NCI-H1105 treated with DMSO at 0.1 percent for 48 hours (cell line): ENCODE measurements at regions not wholly inside any gene's neighbourhood (a gene's known extent, or its start where the extent isn't known, plus 50 kb on each side); places are given as distances from the start of the nearest gene placed in this dataset.
A peak's percentile ranks its signal among the peaks of the same experiment; 100 is the strongest.

ENCODE experiments used
- DNase-seq: peaks from one replicate; lab custom pipeline; 2025; lab: John Stamatoyannopoulos, UW

- no peak for DNase-seq
These were observed 116.2 kb downstream of the FOXD2 start for GRCh38 chr1:47554082-47554481.

DNA sequence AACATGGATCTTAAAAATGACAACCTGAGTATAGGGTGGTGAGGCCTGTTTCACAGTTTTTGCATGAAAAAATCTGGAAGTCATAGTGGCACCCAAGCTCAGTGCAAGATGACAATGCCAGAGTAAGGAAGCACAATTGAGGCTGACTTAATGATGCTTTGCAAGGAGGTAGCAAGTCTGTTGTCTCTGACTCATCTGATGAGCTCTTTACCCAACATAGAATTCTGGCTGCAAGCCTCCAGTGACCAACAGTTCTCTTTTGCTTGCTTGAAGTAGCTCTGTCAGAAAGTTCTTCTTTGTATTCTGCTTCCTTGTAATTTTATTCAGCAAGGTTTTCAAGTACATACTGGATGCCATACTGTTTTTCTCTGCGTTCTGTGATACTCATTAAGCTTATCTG lies 117.1 kb downstream of the FOXD2 start:
- DNase-seq: no peak

- no peak for DNase-seq
These were observed 117.5 kb downstream of the FOXD2 start for GRCh38 chr1:47555306-47555705.

GRCh38 chr1:47555841-47556560 lies 118.2 kb downstream of the FOXD2 start:
- no peak for DNase-seq

DNA sequence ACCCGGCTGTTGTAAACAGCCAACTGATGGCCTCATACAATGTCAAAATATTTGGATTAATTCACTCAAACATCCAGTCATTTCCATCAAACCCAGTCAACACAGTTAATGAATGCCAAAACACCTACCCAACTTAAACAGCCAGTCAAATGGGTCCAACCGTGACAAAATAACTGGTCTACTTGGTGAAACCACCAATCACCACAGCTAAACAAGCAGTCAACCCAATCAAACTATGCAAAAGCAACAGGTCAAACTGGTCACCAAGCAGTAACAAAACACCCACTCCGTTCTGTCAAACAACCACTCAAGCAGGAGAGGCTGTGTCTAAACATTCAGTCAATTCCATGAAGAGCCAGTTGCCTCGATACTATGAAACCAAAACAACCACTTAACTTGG lies 119.2 kb downstream of the FOXD2 start:
- no peak for DNase-seq

GRCh38 chr1:47558601-47559593 lies 121.1 kb downstream of the FOXD2 start:
- DNase-seq: peak; percentile 69

DNA sequence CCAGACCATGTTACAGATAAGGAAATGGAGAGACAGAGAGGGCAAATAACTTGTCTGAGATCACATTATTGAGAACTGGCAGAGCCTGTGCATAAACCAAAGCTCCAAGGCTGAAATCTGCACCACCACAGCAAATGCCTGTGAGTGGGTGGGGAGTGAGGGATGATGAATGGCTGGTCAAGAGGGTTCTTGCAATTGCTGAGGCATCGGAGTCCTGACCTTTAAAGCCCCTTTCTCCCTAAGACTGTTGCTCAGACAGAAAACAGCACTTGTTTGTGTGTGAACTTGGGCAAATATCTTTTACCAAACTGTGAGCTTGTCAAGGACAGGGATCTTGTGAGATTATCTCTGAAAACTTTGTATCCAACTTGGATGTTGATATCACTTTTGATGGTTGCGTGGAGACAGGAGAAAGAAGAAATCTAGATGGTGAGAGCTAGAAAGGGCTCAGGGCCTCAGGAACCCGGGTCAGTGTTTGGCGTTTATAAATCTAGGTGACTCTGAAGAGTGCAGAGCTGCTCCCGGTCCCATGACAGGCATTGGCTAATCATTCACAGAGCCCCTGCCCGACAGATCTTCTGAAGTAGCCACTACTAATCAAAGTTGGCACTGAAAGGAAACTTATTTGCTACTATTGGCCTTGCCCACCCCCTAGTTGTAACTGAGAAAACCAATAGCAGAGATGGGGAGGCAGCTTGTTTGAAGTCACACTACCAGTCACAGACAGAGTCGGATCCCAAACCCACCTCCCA lies 122.3 kb downstream of the FOXD2 start:
- no peak for DNase-seq

DNA sequence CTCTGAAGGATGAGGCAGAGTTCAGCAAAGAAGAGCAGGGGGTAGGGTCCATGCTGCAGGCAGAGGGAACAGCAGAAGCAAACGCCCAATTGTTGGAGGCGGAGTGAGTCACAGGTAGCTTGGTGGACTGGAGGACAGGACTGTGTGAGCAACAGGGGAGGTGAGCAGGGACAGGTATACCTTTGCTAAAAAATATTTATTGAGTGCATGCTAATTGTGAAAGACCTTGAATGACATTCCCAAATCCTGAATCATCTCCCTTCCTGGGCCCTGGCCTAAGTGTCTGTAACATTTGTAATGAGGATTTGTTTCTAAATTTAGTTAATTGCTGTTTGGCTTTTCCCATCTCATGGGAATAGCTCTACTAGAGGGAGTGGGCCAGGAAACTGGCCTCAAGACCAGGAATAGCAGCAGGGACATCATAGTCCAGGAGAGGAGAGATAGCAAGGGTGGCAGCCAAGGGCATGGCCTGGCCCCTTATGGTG lies 123.7 kb downstream of the FOXD2 start:
- no peak for DNase-seq

GRCh38 chr1:47562147-47562546 lies 124.3 kb downstream of the FOXD2 start:
- DNase-seq: no peak

DNA sequence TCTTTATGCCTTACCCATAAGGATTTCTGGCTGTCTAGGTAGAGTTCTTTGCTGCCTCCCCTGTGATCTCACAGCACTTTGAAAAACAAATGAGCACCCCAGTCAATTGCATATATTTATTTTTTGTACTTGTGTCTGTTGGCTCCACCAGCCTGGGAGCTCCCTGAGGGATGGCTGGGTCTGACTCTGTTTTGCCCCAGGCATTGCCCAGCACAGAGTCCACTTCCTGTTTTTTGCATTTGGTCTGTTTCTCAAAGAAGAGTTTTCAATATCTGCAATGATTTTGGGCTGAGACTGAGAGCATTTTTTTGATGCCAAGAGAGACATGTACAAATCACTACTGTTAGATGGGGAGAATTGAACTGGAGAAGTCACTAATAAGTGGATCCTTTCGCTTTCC lies 125.0 kb downstream of the FOXD2 start:
- no peak for DNase-seq

- no peak for DNase-seq
These were observed 125.4 kb downstream of the FOXD2 start for GRCh38 chr1:47563201-47563600.

GRCh38 chr1:47564570-47564969 lies 126.7 kb downstream of the FOXD2 start:
- no peak for DNase-seq

DNA sequence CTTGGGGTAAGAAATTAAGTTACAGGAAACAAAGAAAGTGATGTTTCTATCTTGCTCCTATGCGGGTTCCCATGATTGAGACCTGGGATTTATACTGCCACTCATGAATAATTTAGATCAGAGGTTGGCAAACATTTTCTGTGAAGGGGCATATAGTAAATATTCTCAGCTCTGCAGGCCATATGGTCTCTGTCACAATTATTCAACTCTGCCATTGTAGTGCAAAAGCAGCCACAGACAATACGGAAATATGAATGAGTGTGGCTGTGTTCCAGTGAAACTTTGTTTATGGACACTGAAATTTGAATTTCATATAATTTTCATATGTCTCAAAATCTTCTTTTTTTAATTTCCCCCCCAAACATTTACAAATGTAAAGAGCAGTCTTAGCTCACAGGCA lies 127.2 kb downstream of the FOXD2 start:
- no peak for DNase-seq

GRCh38 chr1:47565676-47566075 lies 127.8 kb downstream of the FOXD2 start:
- no peak for DNase-seq

GRCh38 chr1:47568763-47569162 lies 130.9 kb downstream of the FOXD2 start:
- no peak for DNase-seq

- no peak for DNase-seq
These were observed 131.4 kb downstream of the FOXD2 start for GRCh38 chr1:47569261-47569660.

GRCh38 chr1:47569681-47570470 lies 132.0 kb downstream of the FOXD2 start:
- peak; percentile 3 for DNase-seq

- DNase-seq: no peak
These were observed 133.3 kb downstream of the FOXD2 start for GRCh38 chr1:47571161-47571560.

DNA sequence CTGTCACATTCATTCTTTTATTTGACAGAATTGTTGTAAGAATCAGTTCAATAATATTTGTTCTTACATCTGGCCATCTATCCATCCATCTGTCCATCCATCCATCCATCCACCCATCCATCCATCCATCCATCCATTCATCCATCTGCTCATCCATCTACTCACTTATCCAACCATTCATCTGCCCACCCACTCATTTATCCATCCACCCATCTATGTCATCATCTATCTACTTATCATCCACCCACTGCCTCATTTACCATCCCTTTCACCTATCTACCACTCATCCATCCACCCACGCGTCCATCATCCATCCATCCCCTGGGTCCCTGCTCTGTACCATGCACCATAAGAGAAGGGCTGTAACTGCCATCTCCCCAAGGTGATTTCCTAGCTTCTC lies 134.1 kb downstream of the FOXD2 start:
- no peak for DNase-seq

GRCh38 chr1:47572731-47573430 lies 135.0 kb downstream of the FOXD2 start:
- DNase-seq: no peak
